Ureter (tissue), 1 donor: ENCODE measurements at regions not wholly inside any gene's neighbourhood (a gene's known extent, or its start where the extent isn't known, plus 50 kb on each side); places are given as distances from the start of the nearest gene placed in this dataset.

Experiments
- DNase-seq: peaks from one replicate; pipeline ENCODE4 v3.0.0-alpha.2; 2020; ENCODE audit warnings: low spot score
- donor health status: DM: yes; HTN: yes; CAD: no.

DNA sequence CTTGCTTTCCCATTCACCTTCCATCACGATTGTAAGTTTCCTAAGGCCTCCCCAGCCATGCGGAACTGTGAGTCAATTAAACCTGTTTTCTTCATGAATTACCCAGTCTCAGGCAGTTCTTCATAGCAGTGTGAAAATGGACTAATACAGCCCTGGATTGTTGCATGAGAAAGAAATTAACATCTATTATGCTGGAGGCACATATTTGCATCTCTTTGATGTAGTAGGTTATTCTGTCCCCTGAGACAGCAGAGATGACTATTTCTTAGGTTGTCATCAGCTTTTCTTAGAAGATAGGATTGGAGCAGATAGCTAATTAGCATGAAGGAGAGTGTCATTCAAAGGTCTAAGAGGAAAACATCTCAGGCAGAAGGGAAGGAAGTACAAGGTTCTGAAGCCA, 166.2 kb downstream of the OMA1 start:
- no peak for DNase-seq

DNA sequence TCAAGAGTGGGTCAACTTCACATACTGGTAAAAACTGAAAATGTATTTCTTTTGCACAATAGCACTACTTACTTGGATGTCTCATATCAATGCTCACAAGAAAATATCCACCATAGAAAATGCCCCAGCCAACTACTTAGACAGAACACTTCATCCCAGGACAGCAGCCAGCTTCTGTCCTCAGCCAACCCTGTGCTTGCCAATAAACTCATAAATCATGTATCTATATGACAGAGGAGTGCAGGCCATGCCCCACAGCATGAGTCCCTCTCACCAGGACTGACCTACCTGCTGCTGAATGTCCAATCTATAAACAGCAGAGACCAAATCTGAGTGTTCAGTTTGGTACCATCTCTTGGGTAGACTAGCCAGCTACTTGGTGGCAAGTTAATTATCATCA, 179.3 kb downstream of the OMA1 start:
- DNase-seq: no peak

GRCh38 chr1:58365328-58365727, 181.2 kb downstream of the OMA1 start:
- DNase-seq: no peak

DNA sequence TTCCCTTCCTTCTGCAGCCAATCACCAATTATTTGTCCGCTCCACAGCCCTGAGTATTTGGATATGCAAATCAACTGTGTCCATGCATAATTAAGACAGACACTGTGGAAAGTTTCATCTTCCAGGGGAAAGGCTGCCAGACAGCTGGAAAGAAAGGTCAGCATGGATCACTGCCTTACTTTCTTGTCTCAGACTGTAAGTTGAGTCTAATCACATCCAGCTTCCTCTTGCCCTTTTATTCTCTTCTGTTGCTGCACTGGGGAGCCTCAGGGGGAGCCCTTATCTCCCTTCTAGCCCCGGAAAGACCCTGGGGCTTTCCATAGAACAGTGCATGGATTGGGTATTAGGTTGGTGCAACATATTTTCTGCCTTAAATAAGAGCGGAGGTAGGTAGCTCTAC, 182.9 kb downstream of the OMA1 start:
- no peak for DNase-seq

DNA sequence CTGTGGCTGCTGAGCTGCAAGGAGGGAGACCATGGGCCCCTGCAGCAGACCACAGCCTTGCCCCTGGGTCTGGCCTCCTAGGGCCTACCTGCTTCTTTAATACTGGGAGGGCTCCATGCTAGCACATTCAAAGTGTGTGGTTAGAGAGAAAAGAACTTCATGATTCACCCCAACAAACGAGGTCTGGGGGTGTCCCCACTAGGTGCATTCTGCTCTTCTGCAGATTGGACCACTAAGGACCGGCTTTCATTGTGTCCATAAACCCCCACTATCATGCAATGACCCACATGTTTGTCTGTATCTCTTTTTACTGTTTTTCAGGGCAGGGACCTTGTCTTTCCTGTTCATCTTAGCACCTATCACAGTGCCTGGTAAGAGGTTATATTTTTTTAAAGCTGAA, 185.4 kb downstream of the OMA1 start:
- no peak for DNase-seq

GRCh38 chr1:58358346-58358745, 188.2 kb downstream of the OMA1 start:
- DNase-seq: no peak

GRCh38 chr1:58356402-58356801, 190.1 kb downstream of the OMA1 start:
- no peak for DNase-seq

GRCh38 chr1:58353168-58353567, 193.4 kb downstream of the OMA1 start:
- DNase-seq: no peak

- DNase-seq: no peak
Observed at GRCh38 chr1:58352476-58353092, 193.9 kb downstream of the OMA1 start.

DNA sequence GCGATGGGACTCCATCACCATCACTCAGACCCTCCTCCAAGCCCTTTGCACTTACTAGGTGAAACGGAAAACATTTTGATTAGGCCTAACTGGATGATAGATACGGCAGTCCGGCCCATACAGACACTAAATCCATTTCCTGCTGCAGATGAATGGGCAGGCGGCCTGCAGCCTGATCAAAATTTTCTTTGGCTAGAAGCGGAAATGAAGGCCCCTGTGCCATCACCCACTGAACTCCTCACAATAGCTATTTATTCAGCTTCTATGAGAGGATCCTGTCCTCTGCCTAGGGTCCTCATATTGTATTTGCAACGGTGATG, 200.5 kb downstream of the OMA1 start:
- DNase-seq: no peak

- DNase-seq: no peak
Observed at GRCh38 chr1:58345215-58346035, 201.1 kb downstream of the OMA1 start.

DNA sequence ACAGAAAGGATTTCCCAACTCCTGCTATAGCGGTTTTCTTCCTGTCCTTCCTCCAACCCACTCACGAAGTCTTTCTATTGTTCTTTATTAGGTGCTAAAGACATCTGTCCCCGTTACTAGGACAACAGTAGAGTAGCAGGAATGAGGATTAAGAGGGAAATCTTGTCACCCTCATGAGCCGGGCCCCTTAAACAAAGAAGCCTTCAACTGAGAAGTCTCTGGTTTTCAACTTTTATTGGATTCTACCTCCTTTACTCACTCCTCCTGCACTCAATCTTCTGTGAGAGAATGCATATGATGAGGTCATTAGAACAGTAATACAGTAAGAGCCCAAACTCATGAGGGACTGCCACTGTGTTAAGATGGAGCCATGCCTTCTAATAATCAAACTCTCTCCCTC, 206.3 kb downstream of the OMA1 start:
- no peak for DNase-seq

GRCh38 chr1:58338081-58338480, 208.4 kb downstream of the OMA1 start:
- DNase-seq: no peak

- no peak for DNase-seq
Observed at GRCh38 chr1:58333511-58333910, 213.0 kb downstream of the OMA1 start.

DNA sequence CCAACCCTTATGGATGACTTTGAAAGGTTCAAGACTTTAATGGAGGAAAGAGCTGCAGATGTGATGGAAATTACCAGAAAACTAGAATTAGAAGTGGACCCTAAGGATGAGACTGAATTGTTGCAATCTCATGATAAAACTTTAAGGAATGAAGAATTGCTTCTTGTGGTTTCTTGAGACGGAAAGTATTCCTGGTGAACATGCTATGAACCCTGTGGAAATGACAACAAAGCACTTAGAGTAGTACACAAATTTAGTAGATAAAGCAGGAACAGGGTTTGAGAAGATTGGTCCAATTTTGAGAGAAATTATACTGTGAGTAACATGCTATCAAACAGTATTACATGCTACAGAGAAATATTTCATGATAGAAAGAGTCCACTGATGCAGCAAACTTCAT, 215.4 kb downstream of the OMA1 start:
- no peak for DNase-seq

GRCh38 chr1:58325866-58326265, 220.7 kb downstream of the OMA1 start:
- DNase-seq: no peak

- no peak for DNase-seq
Observed at GRCh38 chr1:58324558-58324957, 222.0 kb downstream of the OMA1 start.

- DNase-seq: no peak
Observed at GRCh38 chr1:58318157-58319005, 228.1 kb downstream of the OMA1 start.

DNA sequence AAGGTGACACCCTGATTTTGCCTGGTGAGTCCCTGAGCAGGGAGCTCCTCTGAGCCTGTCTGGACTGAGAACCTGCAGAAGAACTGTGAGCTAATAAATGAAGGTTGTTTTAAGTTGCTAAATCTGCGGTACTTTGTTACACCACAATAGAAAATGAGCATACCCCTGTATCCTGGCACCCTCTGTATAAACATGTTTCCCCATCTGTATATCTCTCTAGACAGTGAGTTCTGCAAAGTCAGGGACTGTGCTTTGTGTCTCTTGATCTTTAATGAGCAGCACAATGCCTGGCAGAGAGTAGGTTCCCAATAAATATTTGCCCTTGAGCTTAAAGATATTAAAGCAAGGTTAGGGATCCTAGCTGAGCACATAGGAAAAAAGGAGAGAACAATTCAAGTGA, 228.8 kb downstream of the OMA1 start:
- DNase-seq: no peak

DNA sequence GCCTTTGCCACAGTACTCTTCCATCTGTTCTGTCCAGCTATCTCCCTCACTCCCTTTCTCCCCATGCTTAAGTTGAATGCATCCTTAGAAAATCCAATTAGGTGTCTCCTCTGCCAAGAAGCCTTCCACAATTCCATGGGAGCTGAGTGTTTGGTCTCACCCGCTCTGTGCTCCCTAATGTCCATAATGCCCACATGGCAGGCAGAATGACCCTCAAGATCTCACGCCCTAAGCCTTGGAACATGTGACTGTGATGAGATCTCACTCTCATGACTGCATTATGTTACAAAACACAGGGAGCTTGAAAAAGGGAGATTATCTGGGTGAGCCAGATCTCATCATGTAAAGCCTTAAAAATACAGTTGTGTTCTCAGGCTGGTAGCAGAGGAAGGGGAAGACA, 229.4 kb downstream of the OMA1 start:
- no peak for DNase-seq

- no peak for DNase-seq
Observed at GRCh38 chr1:58316141-58316540, 230.4 kb downstream of the OMA1 start.

DNA sequence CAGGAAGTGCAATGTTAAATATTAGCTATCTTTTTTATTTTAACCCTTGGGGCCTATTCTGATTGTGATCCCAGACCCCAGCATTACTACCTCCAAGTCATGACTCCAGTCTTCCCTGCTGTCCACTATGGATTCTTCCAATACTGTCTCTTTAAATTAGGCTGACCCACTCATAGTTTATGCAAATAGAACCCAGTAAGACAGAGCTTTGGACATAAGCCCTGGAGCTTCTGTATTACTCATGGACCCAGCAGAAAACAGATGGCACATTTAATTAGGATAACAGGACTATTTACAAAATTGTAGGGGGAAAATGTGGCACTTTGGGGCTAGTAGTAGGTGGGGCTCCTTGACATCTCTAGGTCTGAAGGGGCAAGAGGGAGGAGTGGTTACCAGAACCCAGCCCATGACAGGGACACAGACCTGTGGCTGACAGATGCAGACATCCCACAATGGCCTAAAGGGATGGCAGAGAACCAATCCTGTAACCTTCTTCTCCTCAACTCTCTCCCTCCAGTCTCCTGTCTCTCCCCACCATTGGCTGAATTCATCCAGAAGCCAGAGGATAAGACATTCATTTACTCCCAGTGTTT, 233.5 kb downstream of the OMA1 start:
- DNase-seq: no peak

DNA sequence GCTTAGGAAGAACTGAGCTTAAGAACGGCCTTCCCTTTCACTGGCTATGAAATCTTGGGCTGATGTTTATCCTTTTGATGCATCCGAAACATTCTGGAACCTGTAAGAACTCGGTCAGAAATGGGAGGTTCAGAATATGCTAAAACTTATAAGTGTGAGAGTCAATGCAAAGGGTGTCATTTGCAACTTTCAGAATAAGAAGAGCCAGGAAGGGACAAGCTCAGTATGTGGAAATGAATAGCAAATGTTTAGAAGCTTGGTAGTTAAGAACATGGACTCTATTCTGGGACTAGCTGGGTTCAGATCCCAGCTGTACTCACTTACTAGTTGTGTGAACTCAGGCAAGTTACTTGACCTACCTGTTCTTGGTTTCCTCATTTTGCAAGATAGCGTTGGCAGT, 234.1 kb downstream of the OMA1 start:
- no peak for DNase-seq
